ENCODE measurements at regions not wholly inside any gene's neighbourhood (a gene's known extent, or its start where the extent isn't known, plus 50 kb on each side); places are given as distances from the start of the nearest gene placed in this dataset.
"Not testable (repeated sequence)": the region's sequence is repeated elsewhere in the genome, so short reads cannot be mapped to it uniquely, and the experiment has no call there.

- no peak overlapping the region for H3K4me3 ChIP-seq
- WGBS, 4 donors = 94 to 100% (median 97%) methylated on average over 1 of the region's 1 CpG
- ATAC-seq (no peak), DNase-seq (no peak)
- no peaks in the 10 kb centered on the region for H3K36me3 ChIP-seq
- TF ChIP-seq CTCF (IDR thresholded peaks at IDR 0.05) (no peak), POLR2A (IDR thresholded peaks at IDR 0.05) (no peak)
- H3K4me1 ChIP-seq = no peaks in the 10 kb centered on the region
- H3K9me3 ChIP-seq = peaks cover 0 to 31% (median 11%) of the 10 kb centered on the region in 12 donors
- no peaks in the 10 kb centered on the region for H3K27me3 ChIP-seq
- no peak overlapping the region for H3K27ac ChIP-seq
- intact Hi-C loops (cut with DNase I) = no loop called here
Measured at GRCh38 chr14:66322564-66322963, 163.6 kb upstream of the CCDC196 start.

GRCh38 chr14:66330228-66330627 lies 155.9 kb upstream of the CCDC196 start:
- intact Hi-C loops (cut with DNase I) = no loop called here
- Histone ChIP-seq H3K36me3 (no peaks in the 10 kb centered on the region), H3K4me3 (no peak overlapping the region), H3K27ac (no peak overlapping the region), H3K27me3 (no peaks in the 10 kb centered on the region), H3K4me1 (no peaks in the 10 kb centered on the region), H3K9me3 (peaks cover 0 to 3% (median 0%) of the 10 kb centered on the region in 12 donors)
- WGBS, 4 donors = 71 to 81% (median 75%) methylated on average over 4 of the region's 4 CpGs
- DNase-seq (no peak), ATAC-seq (no peak)
- no peak for TF ChIP-seq POLR2A (IDR thresholded peaks at IDR 0.05)
- TF ChIP-seq CTCF (IDR thresholded peaks at IDR 0.05) = no peak

GRCh38 chr14:66330916-66331315 lies 155.3 kb upstream of the CCDC196 start:
- TF ChIP-seq CTCF (IDR thresholded peaks at IDR 0.05) (no peak), POLR2A (IDR thresholded peaks at IDR 0.05) (no peak)
- Histone ChIP-seq H3K4me3 (no peak overlapping the region), H3K4me1 (no peaks in the 10 kb centered on the region), H3K9me3 (peaks cover 0 to 3% (median 0%) of the 10 kb centered on the region in 12 donors), H3K36me3 (no peaks in the 10 kb centered on the region), H3K27me3 (no peaks in the 10 kb centered on the region), H3K27ac (no peak overlapping the region)
- DNase-seq (no peak), ATAC-seq (peak in 1 of 4 donors; percentile 41)
- intact Hi-C loops (cut with DNase I) = no loop called here

GRCh38 chr14:66333293-66333692 lies 152.9 kb upstream of the CCDC196 start:
- H3K9me3 ChIP-seq; intact Hi-C loops (cut with DNase I); H3K4me1 ChIP-seq; H3K27ac ChIP-seq; DNase-seq; H3K36me3 ChIP-seq; H3K4me3 ChIP-seq; H3K27me3 ChIP-seq; ATAC-seq: not testable (repeated sequence)
- 53 to 75% (median 58%) methylated on average over 3 of the region's 3 CpGs for WGBS, 4 donors

- DNase-seq (no peak), ATAC-seq (no peak)
- Histone ChIP-seq H3K4me3 (no peak overlapping the region), H3K27ac (no peak overlapping the region), H3K9me3 (no peaks in the 10 kb centered on the region), H3K27me3 (no peaks in the 10 kb centered on the region), H3K4me1 (no peaks in the 10 kb centered on the region), H3K36me3 (no peaks in the 10 kb centered on the region)
- intact Hi-C loops (cut with DNase I) = no loop called here
- TF ChIP-seq POLR2A (IDR thresholded peaks at IDR 0.05) = no peak
Measured at GRCh38 chr14:66341239-66341638, 144.9 kb upstream of the CCDC196 start.
